DOHH2 (cell line): ENCODE measurements at regions not wholly inside any gene's neighbourhood (a gene's known extent, or its start where the extent isn't known, plus 50 kb on each side); places are given as distances from the start of the nearest gene placed in this dataset.

Source experiments
- CTCF ChIP-seq: fragments of 200-600 bp; sonication (generic); IDR thresholded peaks from one replicate; pipeline ENCODE4 v1.5.1; 2014; ENCODE audit warnings: antibody characterized with exemption, mild to moderate bottlenecking, low read depth, low read length; ENCODE audit not compliant: poor library complexity, severe bottlenecking
- EZH2phosphoT487 ChIP-seq: fragments of 200-600 bp; sonication (generic); IDR thresholded peaks from 2 replicates; pipeline ENCODE4 v1.6.1; 2017; ENCODE audit warnings: borderline replicate concordance, mild to moderate bottlenecking, antibody characterized with exemption, low read length, moderate library complexity, mixed read lengths

- TF ChIP-seq CTCF: no peak
- no peak for TF ChIP-seq EZH2phosphoT487
Measured at GRCh38 chr13:73901324-73902068, 232.7 kb downstream of the KLF12 start.
